BLaER1 treated with 17β-estradiol and CSF1 and Interleukin-3, amounts not matched to agents 10 nM and 100 nM (cell line): ENCODE measurements at regions not wholly inside any gene's neighbourhood (a gene's known extent, or its start where the extent isn't known, plus 50 kb on each side); places are given as distances from the start of the nearest gene placed in this dataset.

Source experiments
- H3K27ac ChIP-seq, 11 experiments: shearing (Covaris generic); formaldehyde crosslinking; 2 replicates each; pipeline ENCODE4 v1.8.1; 2022
- H3K27me3 ChIP-seq, 11 experiments: shearing (Covaris generic); formaldehyde crosslinking; 2 replicates each; pipeline ENCODE4 v1.8.1; 2022
- H3K36me3 ChIP-seq, 11 experiments: shearing (Covaris generic); formaldehyde crosslinking; 2 replicates each; pipeline ENCODE4 v1.8.1; 2022
- H3K4me1 ChIP-seq, 10 experiments: shearing (Covaris generic); formaldehyde crosslinking; 2 replicates each; pipeline ENCODE4 v1.8.1; 2022
- H3K4me2 ChIP-seq, 11 experiments: shearing (Covaris generic); formaldehyde crosslinking; 2 replicates each; pipeline ENCODE4 v1.8.1; 2022
- H3K4me3 ChIP-seq, 10 experiments: shearing (Covaris generic); formaldehyde crosslinking; 2 replicates each; pipeline ENCODE4 v1.8.1; 2022
- H3K9ac ChIP-seq, 11 experiments: shearing (Covaris generic); formaldehyde crosslinking; 2 replicates each; pipeline ENCODE4 v1.8.1; 2022
- H3K9me3 ChIP-seq, 11 experiments: shearing (Covaris generic); formaldehyde crosslinking; replicated peaks in 1 of 11; 2 replicates each; pipeline ENCODE4 v1.8.1; 2022
- H4K20me1 ChIP-seq, 11 experiments: shearing (Covaris generic); formaldehyde crosslinking; 2 replicates each; pipeline ENCODE4 v1.8.1; 2022
- Cebpa-rat ChIP-seq, 11 experiments: shearing (Covaris generic); IDR thresholded peaks; 2 replicates each; pipeline ENCODE4 v1.8.1; 2022

DNA sequence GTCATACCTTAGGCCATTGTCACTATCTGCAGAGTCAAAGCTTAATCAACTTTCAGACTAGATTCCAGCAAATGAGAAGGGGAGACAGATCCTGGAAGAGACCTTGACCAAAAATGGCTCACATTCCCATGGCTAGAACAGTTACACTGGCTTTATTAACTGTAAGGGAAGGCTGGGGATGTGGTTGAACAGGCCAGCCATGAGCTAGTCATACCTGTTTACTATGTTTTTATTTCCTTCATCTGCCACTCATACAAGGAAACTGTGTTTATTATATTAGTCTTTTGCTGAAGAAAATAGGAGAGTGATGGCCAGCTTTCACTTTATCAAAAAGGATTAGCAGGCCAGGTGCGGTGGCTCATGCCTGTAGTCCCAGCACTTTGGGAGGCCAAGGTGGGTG, 319.7 kb downstream of the RAPGEF2 start:
- H3K36me3 ChIP-seq = no peaks in the 10 kb centered on the region
- H4K20me1 ChIP-seq = no peaks in the 10 kb centered on the region
- H3K27ac ChIP-seq = no peak overlapping the region
- no peaks in the 10 kb centered on the region for H3K27me3 ChIP-seq
- peaks cover 37 to 47% (median 39%) of the 10 kb centered on the region in 11 experiments for H3K9me3 ChIP-seq
- H3K9ac ChIP-seq = no peak overlapping the region
- no peak overlapping the region for H3K4me3 ChIP-seq
- H3K4me1 ChIP-seq = no peaks in the 10 kb centered on the region
- TF ChIP-seq Cebpa-rat (IDR thresholded peaks at IDR 0.05) = no peak
- no peak overlapping the region for H3K4me2 ChIP-seq

DNA sequence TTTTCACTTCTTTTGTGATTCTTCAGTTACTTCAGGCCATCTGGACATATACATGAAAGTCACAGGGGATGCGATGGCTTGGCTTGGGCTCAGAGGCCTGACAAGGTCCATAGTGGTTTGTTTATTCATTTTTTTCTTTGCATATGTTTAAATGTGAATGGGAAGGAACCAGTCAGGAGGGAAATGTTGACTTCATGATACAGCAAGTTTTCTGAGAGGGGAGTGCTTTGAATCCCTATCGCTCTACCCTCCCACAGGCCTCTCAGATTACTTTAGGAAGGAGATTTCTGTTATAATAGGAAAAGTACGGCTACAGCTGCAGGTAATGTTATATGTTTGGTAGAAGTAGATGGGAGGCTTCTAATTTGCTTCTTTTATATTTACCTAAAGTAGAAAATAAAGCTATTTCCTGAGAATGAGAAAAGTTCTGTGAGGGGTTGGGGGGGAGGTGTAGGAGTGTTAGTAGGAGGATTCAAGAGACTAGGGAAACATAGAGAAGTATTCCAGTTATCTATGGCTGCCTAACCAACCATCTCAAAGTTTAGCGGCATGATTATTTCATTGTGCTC, 322.9 kb downstream of the RAPGEF2 start:
- Histone ChIP-seq H4K20me1 (no peaks in the 10 kb centered on the region), H3K36me3 (no peaks in the 10 kb centered on the region), H3K4me2 (no peak overlapping the region), H3K9me3 (peaks cover 7 to 18% (median 13%) of the 10 kb centered on the region in 11 experiments), H3K27me3 (no peaks in the 10 kb centered on the region), H3K4me1 (no peaks in the 10 kb centered on the region), H3K9ac (no peak overlapping the region), H3K4me3 (no peak overlapping the region), H3K27ac (no peak overlapping the region)
- no peak for TF ChIP-seq Cebpa-rat (IDR thresholded peaks at IDR 0.05)

DNA sequence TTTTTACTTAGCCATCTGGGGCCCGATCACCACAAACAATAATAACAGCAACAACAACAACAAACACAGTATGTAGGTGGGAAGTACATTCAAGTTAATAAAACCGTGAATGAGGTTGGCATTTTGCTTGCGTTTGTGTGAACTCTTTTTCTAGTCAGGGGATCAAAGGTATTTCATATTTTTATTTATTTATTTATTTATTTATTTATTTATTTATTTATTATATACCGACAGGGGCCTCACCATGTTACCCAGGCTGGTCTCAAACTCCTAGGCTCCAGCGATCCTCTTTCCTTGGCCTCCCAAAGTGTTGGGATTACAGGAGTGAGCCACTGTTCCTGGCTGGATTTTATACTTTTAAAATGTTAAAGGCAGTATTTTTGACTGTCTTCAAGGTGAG, 325.4 kb downstream of the RAPGEF2 start:
- H3K4me1 ChIP-seq = no peaks in the 10 kb centered on the region
- H4K20me1 ChIP-seq = no peaks in the 10 kb centered on the region
- H3K4me3 ChIP-seq = no peak overlapping the region
- H3K27ac ChIP-seq = no peak overlapping the region
- H3K4me2 ChIP-seq = no peak overlapping the region
- H3K9ac ChIP-seq = no peak overlapping the region
- TF ChIP-seq Cebpa-rat (IDR thresholded peaks at IDR 0.05) = no peak
- H3K36me3 ChIP-seq = no peaks in the 10 kb centered on the region
- no peaks in the 10 kb centered on the region for H3K27me3 ChIP-seq
- H3K9me3 ChIP-seq = peaks cover 0 to 14% (median 5%) of the 10 kb centered on the region in 11 experiments; a peak in 9 of 22 replicates

DNA sequence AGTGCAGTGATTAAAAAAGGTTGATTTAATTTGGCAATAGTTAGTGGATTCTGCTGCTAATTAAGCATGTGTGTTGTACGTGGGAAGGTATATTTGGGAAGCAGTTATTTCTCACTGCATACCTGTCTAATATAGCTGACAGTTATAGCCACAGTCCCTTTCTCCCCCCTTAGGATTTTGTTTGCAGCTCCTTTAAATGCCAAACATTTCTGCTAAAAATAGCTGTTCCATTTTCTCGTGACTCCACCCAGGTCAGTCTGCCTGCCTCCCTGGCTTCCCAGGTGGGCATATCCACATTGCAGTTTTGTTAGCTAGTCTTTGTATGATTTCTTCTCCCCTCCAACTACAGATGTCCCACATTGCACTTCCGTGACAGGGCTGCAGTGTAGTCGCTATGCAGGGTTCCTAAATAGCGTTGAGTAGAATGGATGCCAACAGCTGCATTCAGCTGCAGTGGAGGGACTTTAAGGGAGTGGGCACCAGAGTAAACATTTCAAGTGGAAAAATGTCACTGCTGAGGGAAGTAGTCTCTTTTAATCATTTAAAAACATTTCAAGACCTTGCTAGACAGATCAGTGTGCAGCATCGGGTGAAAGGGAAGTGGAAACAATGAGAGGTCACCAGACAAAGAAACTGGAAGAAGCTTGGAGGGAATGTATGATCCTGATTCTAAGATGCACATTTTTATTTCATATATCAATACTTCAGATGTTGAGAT, 326.3 kb downstream of the RAPGEF2 start:
- Histone ChIP-seq H3K27ac (no peak overlapping the region), H3K4me1 (no peaks in the 10 kb centered on the region), H3K9ac (no peak overlapping the region), H3K9me3 (peaks cover 0 to 14% (median 5%) of the 10 kb centered on the region in 11 experiments; a peak in 9 of 22 replicates), H3K4me3 (no peak overlapping the region), H4K20me1 (no peaks in the 10 kb centered on the region), H3K36me3 (no peaks in the 10 kb centered on the region), H3K27me3 (no peaks in the 10 kb centered on the region), H3K4me2 (no peak overlapping the region)
- TF ChIP-seq Cebpa-rat (IDR thresholded peaks at IDR 0.05) = no peak

DNA sequence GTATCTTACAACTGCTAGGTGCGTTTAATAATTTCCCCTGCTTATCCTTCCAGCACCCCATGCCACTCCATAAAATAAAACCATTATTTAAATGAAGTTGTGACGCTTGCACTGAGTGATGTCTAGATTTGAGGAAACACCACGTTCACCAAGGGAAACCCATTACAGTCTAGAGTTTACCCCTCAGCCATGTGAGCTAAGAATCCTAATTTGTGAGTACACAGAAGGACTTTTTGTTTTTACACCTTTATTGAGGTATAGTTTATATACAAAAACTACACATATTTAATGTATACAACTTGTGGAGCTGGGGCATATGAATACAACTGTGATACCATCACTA, 326.8 kb downstream of the RAPGEF2 start:
- Histone ChIP-seq H3K4me3 (no peak overlapping the region), H3K9ac (no peak overlapping the region), H4K20me1 (no peaks in the 10 kb centered on the region), H3K36me3 (no peaks in the 10 kb centered on the region), H3K27me3 (no peaks in the 10 kb centered on the region), H3K9me3 (peaks cover 0 to 14% (median 5%) of the 10 kb centered on the region in 11 experiments; a peak in 9 of 22 replicates), H3K27ac (no peak overlapping the region), H3K4me1 (peaks cover 0 to 2% (median 0%) of the 10 kb centered on the region in 10 experiments; a peak in 1 of 20 replicates), H3K4me2 (no peak overlapping the region)
- TF ChIP-seq Cebpa-rat (IDR thresholded peaks at IDR 0.05) = no peak

DNA sequence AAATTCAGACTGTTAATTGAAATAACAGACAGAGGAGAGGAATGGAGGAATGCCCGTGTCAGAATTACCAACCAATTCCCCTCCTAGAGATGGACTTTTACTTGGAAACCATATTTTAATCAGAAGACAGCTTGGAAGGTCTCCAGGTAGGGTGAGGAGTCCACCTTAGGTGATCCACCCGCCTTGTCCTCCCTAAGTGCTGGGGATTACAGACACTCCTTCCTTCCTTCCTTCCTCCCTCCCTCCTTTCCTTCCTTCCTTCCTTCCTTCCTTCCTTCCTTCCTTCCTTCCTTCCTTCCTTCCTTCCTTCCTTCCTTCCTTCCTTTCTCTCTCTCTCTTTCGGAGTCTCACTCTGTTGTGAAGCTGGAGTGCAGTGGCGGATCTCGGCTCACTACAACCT, 328.0 kb downstream of the RAPGEF2 start:
- no peak overlapping the region for H3K4me3 ChIP-seq
- no peaks in the 10 kb centered on the region for H3K27me3 ChIP-seq
- H3K36me3 ChIP-seq = no peaks in the 10 kb centered on the region
- TF ChIP-seq Cebpa-rat (IDR thresholded peaks at IDR 0.05) = no peak
- H3K4me2 ChIP-seq = no peak overlapping the region
- H3K27ac ChIP-seq = no peak overlapping the region
- H3K9ac ChIP-seq = no peak overlapping the region
- H3K4me1 ChIP-seq = peaks cover 6 to 15% (median 8%) of the 10 kb centered on the region in 10 experiments
- no peaks in the 10 kb centered on the region for H4K20me1 ChIP-seq
- H3K9me3 ChIP-seq = peaks cover 0 to 14% (median 5%) of the 10 kb centered on the region in 11 experiments; a peak in 9 of 22 replicates

DNA sequence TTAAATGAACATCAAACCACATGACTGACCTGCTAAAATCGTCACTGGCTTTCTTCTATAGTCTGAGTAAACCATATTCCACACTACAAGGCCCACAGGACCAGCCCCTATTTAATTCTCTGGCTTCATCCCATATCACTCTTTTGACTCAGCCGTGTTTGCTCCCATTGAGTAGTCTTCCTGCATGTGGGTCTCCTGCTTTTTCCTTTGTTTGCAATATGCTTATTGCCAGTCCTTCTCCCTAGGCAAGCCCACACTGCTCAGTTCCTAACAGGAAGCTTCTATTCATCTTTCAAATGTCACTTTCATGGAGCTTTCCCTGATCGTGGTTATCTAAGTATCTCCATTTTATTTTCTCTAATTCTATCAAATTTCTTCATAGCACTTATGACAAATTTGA, 329.6 kb downstream of the RAPGEF2 start:
- no peak overlapping the region for H3K4me3 ChIP-seq
- no peaks in the 10 kb centered on the region for H3K27me3 ChIP-seq
- TF ChIP-seq Cebpa-rat (IDR thresholded peaks at IDR 0.05) = no peak
- H3K27ac ChIP-seq = no peak overlapping the region
- H3K4me2 ChIP-seq = no peak overlapping the region
- H3K4me1 ChIP-seq = peaks cover 8 to 17% (median 10%) of the 10 kb centered on the region in 10 experiments
- no peak overlapping the region for H3K9ac ChIP-seq
- H3K36me3 ChIP-seq = no peaks in the 10 kb centered on the region
- no peaks in the 10 kb centered on the region for H4K20me1 ChIP-seq
- H3K9me3 ChIP-seq = peaks cover 0 to 14% (median 5%) of the 10 kb centered on the region in 11 experiments; a peak in 9 of 22 replicates

DNA sequence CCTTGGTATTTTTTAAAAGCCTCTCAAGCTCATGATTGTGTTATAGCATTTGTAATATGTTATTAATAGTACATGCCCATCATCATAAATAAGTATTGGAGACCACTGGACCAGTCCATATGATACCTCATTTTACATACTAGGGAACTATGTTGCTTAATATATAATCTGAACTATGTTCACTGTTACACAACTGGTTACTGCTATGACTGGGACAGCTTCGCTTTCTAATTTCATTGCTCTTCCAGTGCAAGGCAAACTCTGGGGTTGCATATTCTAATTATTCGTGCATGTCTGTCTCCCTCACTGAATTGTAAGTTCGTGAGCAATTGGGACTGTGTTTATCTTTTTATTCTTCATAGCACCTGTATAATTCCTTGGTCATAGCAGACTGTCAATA, 330.5 kb downstream of the RAPGEF2 start:
- H3K4me3 ChIP-seq = no peak overlapping the region
- H3K27me3 ChIP-seq = no peaks in the 10 kb centered on the region
- H3K4me2 ChIP-seq = no peak overlapping the region
- peaks cover 8 to 17% (median 10%) of the 10 kb centered on the region in 10 experiments for H3K4me1 ChIP-seq
- no peaks in the 10 kb centered on the region for H3K36me3 ChIP-seq
- no peak overlapping the region for H3K27ac ChIP-seq
- no peak overlapping the region for H3K9ac ChIP-seq
- peaks cover 0 to 14% (median 6%) of the 10 kb centered on the region in 11 experiments; a peak in 9 of 22 replicates for H3K9me3 ChIP-seq
- no peak for TF ChIP-seq Cebpa-rat (IDR thresholded peaks at IDR 0.05)
- no peaks in the 10 kb centered on the region for H4K20me1 ChIP-seq

DNA sequence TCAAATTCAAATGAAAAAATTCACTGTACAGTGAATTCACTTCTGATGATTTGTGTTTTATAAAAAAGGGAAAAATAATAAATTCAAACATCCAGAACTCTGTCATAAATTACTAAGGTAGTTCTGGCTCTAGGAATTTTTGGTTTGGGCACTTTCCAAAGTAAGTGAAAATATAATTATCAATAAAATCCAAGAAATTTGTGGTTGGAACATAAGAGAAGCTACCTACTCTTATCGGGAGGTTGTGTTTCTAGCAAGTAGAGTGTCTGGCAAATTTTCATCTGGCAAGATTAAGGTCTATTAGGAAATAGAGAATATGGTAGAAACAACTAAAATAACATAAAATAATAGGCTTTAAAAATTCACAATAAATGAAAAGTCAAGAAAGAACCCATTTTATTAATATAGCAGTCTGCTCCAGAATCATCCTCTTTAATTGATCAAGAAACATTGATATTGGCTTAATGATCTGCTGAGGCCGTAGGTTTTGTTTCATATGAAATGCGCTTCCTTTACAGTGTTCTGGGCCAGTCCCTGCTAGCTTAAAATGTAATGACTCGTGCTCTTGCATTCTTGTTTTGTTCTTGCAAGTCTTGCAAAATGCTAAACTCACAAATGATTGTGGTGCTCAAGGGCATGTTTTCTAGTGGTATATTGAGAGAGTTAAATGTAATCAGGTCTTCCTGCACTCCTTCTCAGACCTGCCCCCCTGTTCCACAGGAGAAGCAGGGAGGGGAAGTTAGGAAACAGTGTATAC, 331.4 kb downstream of the RAPGEF2 start:
- peak overlapping the region in 2 of 11 experiments; percentile 16 to 21; a peak in 4 of 22 replicates for H3K4me2 ChIP-seq
- no peak for TF ChIP-seq Cebpa-rat (IDR thresholded peaks at IDR 0.05)
- peaks cover 8 to 17% (median 10%) of the 10 kb centered on the region in 10 experiments for H3K4me1 ChIP-seq
- H3K4me3 ChIP-seq = no peak overlapping the region
- H3K27ac ChIP-seq = no peak overlapping the region
- no peaks in the 10 kb centered on the region for H3K36me3 ChIP-seq
- H3K9me3 ChIP-seq = peaks cover 0 to 14% (median 6%) of the 10 kb centered on the region in 11 experiments; a peak in 9 of 22 replicates
- H3K9ac ChIP-seq = no peak overlapping the region
- H4K20me1 ChIP-seq = no peaks in the 10 kb centered on the region
- no peaks in the 10 kb centered on the region for H3K27me3 ChIP-seq
